ENCODE measurements at regions not wholly inside any gene's neighbourhood (a gene's known extent, or its start where the extent isn't known, plus 50 kb on each side); places are given as distances from the start of the nearest gene placed in this dataset.

- no peak overlapping the region for H3K23ac ChIP-seq (ENCODE audit: low read depth, low read length)
- H3K9me1 ChIP-seq (ENCODE audit: insufficient read depth, low read length): no peaks in the 10 kb centered on the region
- no peaks in the 10 kb centered on the region for H3K9me3 ChIP-seq (ENCODE audit: control insufficient read depth, insufficient read depth, low read length)
- ChIA-PET CTCF (no interaction called here), POLR2A (ENCODE audit: unreplicated experiment) (no interaction called here)
- in situ Hi-C loops (cut with MboI; ENCODE audit: low sequenced_read_pairs) (no loop called here), dilution Hi-C loops (cut with HindIII; ENCODE audit: low sequenced_read_pairs, unreplicated experiment) (no loop called here), intact Hi-C loops (cut with micrococcal nuclease) (no loop called here)
- no peak overlapping the region for H3K4me2 ChIP-seq (ENCODE audit: low read depth, low read length)
- no peak overlapping the region for H4K8ac ChIP-seq (ENCODE audit: low read depth in 2 of 2, low read length in 2 of 2)
- no peaks in the 10 kb centered on the region for H3K4me1 ChIP-seq (ENCODE audit: control insufficient read depth, insufficient read depth, low read length)
- no peak overlapping the region for H3K9ac ChIP-seq (ENCODE audit: low read depth, low read length)
- no peak overlapping the region for H2BK20ac ChIP-seq (ENCODE audit: low read depth, low read length)
- no peak overlapping the region for H2BK5ac ChIP-seq (ENCODE audit: low read depth, low read length, poor library complexity, severe bottlenecking)
- no peak overlapping the region for H2BK15ac ChIP-seq (ENCODE audit: low read depth, low read length)
- no peak overlapping the region for H3K18ac ChIP-seq (ENCODE audit: low read depth, low read length)
- no peak overlapping the region for H3K14ac ChIP-seq (replicated peaks; ENCODE audit: low read depth, low read length)
- H3K79me1 ChIP-seq (ENCODE audit: low read depth in 1 of 2, low read length in 2 of 2): no peaks in the 10 kb centered on the region
- H3K56ac ChIP-seq (ENCODE audit: extremely low read depth, insufficient read depth, low read length): no peak overlapping the region
- DNase-seq: no peak
- ATAC-seq (ENCODE audit: low read depth): no peak
- no peak overlapping the region for H3K27ac ChIP-seq (ENCODE audit: insufficient read depth, low read length)
- H2AFZ ChIP-seq (replicated peaks; ENCODE audit: low read length, poor library complexity): no peak overlapping the region
- H4K91ac ChIP-seq (ENCODE audit: insufficient read depth, low read depth, low read length): no peak overlapping the region
- TF ChIP-seq MAZ (IDR thresholded peaks at IDR 0.05; ENCODE audit: borderline replicate concordance, low read depth, low read length): no peak
- TF ChIP-seq ELK1 (IDR thresholded peaks at IDR 0.05; ENCODE audit: borderline replicate concordance, low read depth, low read length): no peak
- TF ChIP-seq POLR2A (IDR thresholded peaks at IDR 0.05; ENCODE audit: low read depth, low read length): no peak
- TF ChIP-seq MXI1 (IDR thresholded peaks at IDR 0.05; ENCODE audit: borderline replicate concordance, low read depth, low read length): no peak
- no peak for TF ChIP-seq CTCF (conservative IDR thresholded peaks at IDR 0.05; ENCODE audit: low read depth, low read length)
- H2BK120ac ChIP-seq (ENCODE audit: low read depth, low read length): no peak overlapping the region
- no peaks in the 10 kb centered on the region for H3K27me3 ChIP-seq (ENCODE audit: control insufficient read depth, insufficient read depth, low read length)
- no peak overlapping the region for H3K4me3 ChIP-seq (ENCODE audit: insufficient read depth, low read depth, low read length)
- no peak overlapping the region for H4K5ac ChIP-seq (ENCODE audit: low read depth, low read length)
- H2AK5ac ChIP-seq (ENCODE audit: low read depth, low read length): no peak overlapping the region
- BruUV-seq (replicated peaks): no TSS peak
- no peak overlapping the region for H2AK9ac ChIP-seq (replicated peaks; ENCODE audit: low read depth, low read length, poor library complexity)
- no peak overlapping the region for H3K4ac ChIP-seq (ENCODE audit: low read depth, low read length)
- H4K20me1 ChIP-seq (ENCODE audit: insufficient read depth, low read length): no peaks in the 10 kb centered on the region
- H3K36me3 ChIP-seq (ENCODE audit: control insufficient read depth, insufficient read depth, low read length): no peaks in the 10 kb centered on the region
Measured at GRCh38 chr4:79471309-79471708, 63.3 kb upstream of the GK2 start.

Measured in IMR-90 (cell line).